ENCODE measurements at regions not wholly inside any gene's neighbourhood (a gene's known extent, or its start where the extent isn't known, plus 50 kb on each side); places are given as distances from the start of the nearest gene placed in this dataset.

- H3K27me3 ChIP-seq (replicated peaks in 1 of 7), result no peaks in the 10 kb centered on the region
- 39 to 51% (median 49%) methylated on average over 2 of the region's 2 CpGs for WGBS, 5 donors
- TF ChIP-seq POLR2AphosphoS5 (IDR thresholded peaks at IDR 0.05) (no peak), POLR2A (IDR thresholded peaks at IDR 0.05) (no peak), CTCF (IDR thresholded peaks at IDR 0.05 in 8 of 11, conservative IDR thresholded peaks at IDR 0.05 in 3 of 11) (no peak)
- intact Hi-C loops (cut with DNase I; ENCODE audit: low total_unique reads), result no loop called here
- H3K4me1 ChIP-seq, result no peaks in the 10 kb centered on the region
- H3K36me3 ChIP-seq, result no peaks in the 10 kb centered on the region
- DNase-seq, result no peak
- no peak overlapping the region for H3K4me3 ChIP-seq
- H3K27ac ChIP-seq, result no peak overlapping the region
- peaks cover 0 to 9% (median 0%) of the 10 kb centered on the region in 8 donors for H3K9me3 ChIP-seq
Measured at GRCh38 chr4:42781315-42781714, 111.2 kb upstream of the GRXCR1 start.

GRCh38 chr4:42778349-42778748 is 114.2 kb upstream of the GRXCR1 start:
- Histone ChIP-seq H3K4me3 (no peak overlapping the region), H3K27me3 (replicated peaks in 1 of 7) (no peaks in the 10 kb centered on the region), H3K36me3 (no peaks in the 10 kb centered on the region), H3K4me1 (no peaks in the 10 kb centered on the region), H3K9me3 (no peaks in the 10 kb centered on the region), H3K27ac (no peak overlapping the region)
- WGBS, 5 donors, result 70 to 74% (median 73%) methylated on average over 6 of the region's 6 CpGs
- no peak for TF ChIP-seq CTCF (IDR thresholded peaks at IDR 0.05 in 8 of 11, conservative IDR thresholded peaks at IDR 0.05 in 3 of 11)
- no peak for TF ChIP-seq POLR2AphosphoS5 (IDR thresholded peaks at IDR 0.05)
- TF ChIP-seq POLR2A (IDR thresholded peaks at IDR 0.05), result no peak
- intact Hi-C loops (cut with DNase I; ENCODE audit: low total_unique reads), result no loop called here
- no peak for DNase-seq

GRCh38 chr4:42768125-42768748 is 111.3 kb upstream of the ATP8A1 start:
- intact Hi-C loops (cut with DNase I; ENCODE audit: low total_unique reads), result no loop called here
- no peaks in the 10 kb centered on the region for H3K27me3 ChIP-seq (replicated peaks in 1 of 7)
- TF ChIP-seq CTCF (IDR thresholded peaks at IDR 0.05 in 8 of 11, conservative IDR thresholded peaks at IDR 0.05 in 3 of 11), result no peak
- TF ChIP-seq POLR2A (IDR thresholded peaks at IDR 0.05), result no peak
- no peak for TF ChIP-seq POLR2AphosphoS5 (IDR thresholded peaks at IDR 0.05)
- DNase-seq, result no peak
- H3K36me3 ChIP-seq, result no peaks in the 10 kb centered on the region
- no peak overlapping the region for H3K4me3 ChIP-seq
- no peaks in the 10 kb centered on the region for H3K9me3 ChIP-seq
- no peaks in the 10 kb centered on the region for H3K4me1 ChIP-seq
- H3K27ac ChIP-seq, result no peak overlapping the region
- WGBS, 5 donors, result 68 to 88% (median 76%) methylated on average over 4 of the region's 4 CpGs

- DNase-seq, result no peak
- WGBS, 5 donors, result 80 to 89% (median 84%) methylated on average over 8 to 9 of the region's 9 CpGs
Measured at GRCh38 chr4:42767669-42768068, 110.8 kb upstream of the ATP8A1 start.

More at GRCh38 chr4:42767669-42768068, 110.8 kb upstream of the ATP8A1 start:
- Histone ChIP-seq H3K4me3 (no peak overlapping the region), H3K4me1 (no peaks in the 10 kb centered on the region), H3K9me3 (no peaks in the 10 kb centered on the region), H3K27ac (no peak overlapping the region), H3K36me3 (no peaks in the 10 kb centered on the region), H3K27me3 (replicated peaks in 1 of 7) (no peaks in the 10 kb centered on the region)
- TF ChIP-seq POLR2A (IDR thresholded peaks at IDR 0.05) (no peak), POLR2AphosphoS5 (IDR thresholded peaks at IDR 0.05) (no peak), CTCF (IDR thresholded peaks at IDR 0.05 in 8 of 11, conservative IDR thresholded peaks at IDR 0.05 in 3 of 11) (no peak)
- intact Hi-C loops (cut with DNase I; ENCODE audit: low total_unique reads), result no loop called here
